HepG2 (cell line): ENCODE measurements at regions not wholly inside any gene's neighbourhood (a gene's known extent, or its start where the extent isn't known, plus 50 kb on each side); places are given as distances from the start of the nearest gene placed in this dataset.
A peak's percentile ranks its signal among the peaks of the same experiment; 100 is the strongest.

ENCODE experiments used
- ATAC-seq: fragments of 200-7000 bp; cut with Tn5 transposase; 3 replicates; pipeline ENCODE4 v1.9.1; 2020; ENCODE audit warnings: mild to moderate bottlenecking, moderate library complexity
- BruUV-seq: library from RNA; stranded (reverse); fragments of 400-500 nt; replicated peaks from 2 replicates; lab custom pipeline; 2021; lab: Mats Ljungman, UMichigan
- CTCF ChIA-PET: fragments of 300-600 bp; formaldehyde crosslinking; extraction: SDS; loops from one replicate; lab custom pipeline; 2021; ENCODE audit warnings: low total read pairs, inconsistent platforms, low intra/inter-chr PET ratio; lab: Yijun Ruan, JAX
- POLR2A ChIA-PET: fragments of 350-600 bp; sonication (Branson Sonifier 250); formaldehyde crosslinking; loops from one replicate; lab custom pipeline; 2020; ENCODE audit warnings: antibody characterized with exemption, inconsistent platforms; lab: Yijun Ruan, JAX
- DNase-seq: peaks from one replicate; pipeline ENCODE4 v3.0.0-alpha.2; 2015; ENCODE audit warnings: low spot score
- FAIRE-seq: peaks from 3 replicates; lab custom pipeline; 2011; peaks lifted over from hg19 to GRCh38; lab: Jason Lieb, UNC
- H2AFZ ChIP-seq: one replicate; pipeline ENCODE4 v1.6.1; 2011; ENCODE audit warnings: low read length, inconsistent platforms
- H3K27ac ChIP-seq: fragments of 300-600 bp; 3 replicates; pipeline ENCODE4 v1.8.0; 2011; ENCODE audit warnings: mixed run types, mild to moderate bottlenecking, mixed read lengths, low read length, inconsistent platforms; ENCODE audit not compliant: insufficient read depth; ENCODE audit errors: extremely low read length
- H3K27me3 ChIP-seq, 2 experiments: fragments of 200-600 bp in 1 of 2; 2 replicates in 1 of 2; 3 replicates in 1 of 2; pipeline versions ENCODE4 v1.6.0 to v1.8.0; 2011; ENCODE audit warnings: low read length in 2 of 2, mild to moderate bottlenecking in 2 of 2, moderate library complexity in 2 of 2, inconsistent platforms in 1 of 2; ENCODE audit not compliant: insufficient read depth in 2 of 2, control insufficient read depth in 1 of 2
- H3K36me3 ChIP-seq, 2 experiments: fragments of 200-600 bp in 1 of 2; replicated peaks in 1 of 2; 2 replicates in 1 of 2; 3 replicates in 1 of 2; pipeline versions ENCODE4 v1.5.1 to v1.8.0; 2011; ENCODE audit warnings: low read length in 2 of 2, inconsistent platforms in 1 of 2; ENCODE audit not compliant: insufficient read depth in 2 of 2, control insufficient read depth in 1 of 2
- H3K4me1 ChIP-seq: 2 replicates; pipeline ENCODE4 v1.5.1; 2012; ENCODE audit warnings: low read length, inconsistent platforms; ENCODE audit not compliant: insufficient read depth
- H3K4me2 ChIP-seq: 2 replicates; pipeline ENCODE4 v1.6.0; 2011; ENCODE audit warnings: low read depth, low read length, inconsistent platforms
- H3K4me3 ChIP-seq, 3 experiments: fragments of 200-600 bp in 1 of 3; sonication (generic), shearing (Covaris generic) in 1 of 3; replicated peaks in 1 of 3; 2 replicates each; pipeline ENCODE4 v1.5.1; 2011 to 2016; ENCODE audit warnings: low read length in 3 of 3, inconsistent platforms in 2 of 3, low read depth in 2 of 3, mild to moderate bottlenecking in 2 of 3, control low read depth in 1 of 3, mixed read lengths in 1 of 3; ENCODE audit not compliant: insufficient read depth in 1 of 3
- H3K79me2 ChIP-seq: one replicate; pipeline ENCODE4 v1.6.1; 2011; ENCODE audit warnings: low read length, inconsistent platforms; ENCODE audit not compliant: insufficient read depth
- H3K9ac ChIP-seq: 2 replicates; pipeline ENCODE4 v1.6.0; 2011; ENCODE audit warnings: mild to moderate bottlenecking, low read depth, low read length, inconsistent platforms; ENCODE audit not compliant: insufficient read depth
- H3K9me3 ChIP-seq: 2 replicates; pipeline ENCODE4 v1.5.1; 2012; ENCODE audit warnings: mild to moderate bottlenecking, low read length
- H4K20me1 ChIP-seq: 2 replicates; pipeline ENCODE4 v1.6.0; 2011; ENCODE audit warnings: inconsistent platforms, mild to moderate bottlenecking, low read length, moderate library complexity; ENCODE audit not compliant: insufficient read depth
- FOXA1 ChIP-seq, 2 experiments: fragments of 450-650 bp in 1 of 2; sonication (generic) in 1 of 2; formaldehyde crosslinking in 1 of 2; IDR thresholded peaks; 2 replicates each; pipeline versions ENCODE4 v1.4.0 to v1.6.1; 2016 to 2020; ENCODE audit warnings: missing genetic modification reagents in 1 of 2
- FOXP4 ChIP-seq: sonication (generic); formaldehyde crosslinking; IDR thresholded peaks from 2 replicates; pipeline ENCODE4 v1.4.0; 2020; ENCODE audit warnings: missing genetic modification reagents
- IRF2 ChIP-seq: IDR thresholded peaks from 2 replicates; pipeline ENCODE4 v1.6.1; 2018; ENCODE audit warnings: missing genetic modification reagents, missing compliant biosample characterization
- MED1 ChIP-seq: sonication (generic); formaldehyde crosslinking; IDR thresholded peaks from 2 replicates; pipeline ENCODE4 v1.4.0; 2020; ENCODE audit warnings: missing genetic modification reagents
- POGZ ChIP-seq: sonication (generic); formaldehyde crosslinking; IDR thresholded peaks from 2 replicates; pipeline ENCODE4 v1.4.0; 2020; ENCODE audit warnings: mild to moderate bottlenecking, missing genetic modification reagents
- TOE1 ChIP-seq: sonication (generic); formaldehyde crosslinking; IDR thresholded peaks from 2 replicates; pipeline ENCODE4 v1.4.0; 2020; ENCODE audit warnings: mild to moderate bottlenecking, missing genetic modification reagents
- ZNF446 ChIP-seq: sonication (generic); formaldehyde crosslinking; IDR thresholded peaks from 2 replicates; pipeline ENCODE4 v1.5.0; 2020; ENCODE audit warnings: mild to moderate bottlenecking, missing genetic modification reagents
- ZNF577 ChIP-seq: sonication (generic); formaldehyde crosslinking; IDR thresholded peaks from 2 replicates; pipeline ENCODE4 v1.4.0; 2020; ENCODE audit warnings: mild to moderate bottlenecking, low read depth, missing genetic modification reagents, borderline replicate concordance
- ZNF674 ChIP-seq: sonication (generic); formaldehyde crosslinking; IDR thresholded peaks from 2 replicates; pipeline ENCODE4 v1.5.0; 2020; ENCODE audit warnings: low read depth, mild to moderate bottlenecking, missing genetic modification reagents
- ZUFSP ChIP-seq: sonication (generic); formaldehyde crosslinking; IDR thresholded peaks from 2 replicates; pipeline ENCODE4 v1.9.0; 2021; ENCODE audit warnings: missing genetic modification reagents, mild to moderate bottlenecking, borderline replicate concordance
- in situ Hi-C: cut with HindIII; loops from 2 replicates; pipeline ENCODE4 v1.10.0; 2017; ENCODE audit warnings: low pct_unique_long_range_greater_than_20kb; ENCODE audit not compliant: extremely low pct_ligation_motif_present
- intact Hi-C: fragments of 100-400 bp; cut with micrococcal nuclease; formaldehyde crosslinking; loops from one replicate; pipeline ENCODE4 v1.10.0; 2022; ENCODE audit not compliant: unreplicated experiment

GRCh38 chr14:71240171-71240570 lies 332.9 kb downstream of the PCNX1 start (continued):
- TF ChIP-seq ZNF446 (CRISPR knock-in tag) (no peak), MED1 (0 out of 2 replicates have a peak, but pooled peaks have one; percentile 36), ZNF577 (CRISPR knock-in tag) (no peak), IRF2 (CRISPR knock-in tag) (0 out of 2 replicates have a peak, but pooled peaks have one; percentile 44), FOXA1 (IDR thresholded peaks at IDR 0.05) (no peak), FOXA1 (CRISPR knock-in tag; IDR thresholded peaks at IDR 0.05) (no peak), FOXP4 (CRISPR knock-in tag) (no peak), ZUFSP (no peak)

- TF ChIP-seq FOXA1 (IDR thresholded peaks at IDR 0.05) = no peak
- TF ChIP-seq FOXA1 (CRISPR knock-in tag; IDR thresholded peaks at IDR 0.05) = no peak
- TF ChIP-seq POGZ (CRISPR knock-in tag) = no peak
- no peak for TF ChIP-seq ZNF674 (CRISPR knock-in tag)
- no peak for TF ChIP-seq TOE1
- TF ChIP-seq, all 625 proteins: peak for 0
- Histone ChIP-seq H3K27ac (no peak overlapping the region), H3K4me3 (no peak overlapping the region), H3K36me3 (no peaks in the 10 kb centered on the region), H3K9me3 (no peaks in the 10 kb centered on the region), H2AFZ (no peak overlapping the region), H3K27me3 (peaks cover 0 to 4% of the 10 kb centered on the region in 2 experiments; a peak in 1 of 5 replicates), H3K79me2 (no peaks in the 10 kb centered on the region), H4K20me1 (no peaks in the 10 kb centered on the region), H3K4me2 (no peak overlapping the region), H3K4me1 (peaks cover 12% of the 10 kb centered on the region), H3K9ac (no peak overlapping the region)
- DNase-seq = no peak
- no peak for ATAC-seq
- POLR2A ChIA-PET = no interaction called here
- no peak for FAIRE-seq
- CTCF ChIA-PET = no interaction called here
- intact Hi-C loops (no loop called here), in situ Hi-C loops (no loop called here)
- no TSS peak for BruUV-seq
Measured at GRCh38 chr14:71240866-71241520, 333.7 kb downstream of the PCNX1 start.
